ENCODE measurements at regions not wholly inside any gene's neighbourhood (a gene's known extent, or its start where the extent isn't known, plus 50 kb on each side); places are given as distances from the start of the nearest gene placed in this dataset.

- DNase-seq = no peak
Observed at GRCh38 chr16:6558661-6559060, 774.0 kb upstream of the RBFOX1 start.

DNA sequence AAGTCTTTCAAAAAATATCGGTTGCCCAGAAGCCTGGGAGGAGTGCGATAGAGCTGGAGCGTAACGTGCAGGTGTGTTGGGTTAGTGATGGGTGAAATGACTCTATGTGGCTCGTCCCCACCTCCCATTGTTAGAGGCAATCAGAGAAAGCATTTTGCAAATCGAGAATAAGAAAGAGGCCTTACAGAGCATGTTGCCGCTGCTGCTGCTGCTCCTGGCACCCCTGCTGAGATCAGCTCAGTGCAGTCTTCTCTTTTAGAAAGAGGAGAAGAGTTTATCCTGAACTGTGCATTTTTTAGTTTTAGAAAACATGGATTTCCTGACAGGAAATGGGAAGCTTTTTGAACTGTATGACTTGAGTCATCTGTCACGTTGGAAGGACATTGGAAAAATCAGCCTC is 774.5 kb upstream of the RBFOX1 start:
- no peak for DNase-seq

DNA sequence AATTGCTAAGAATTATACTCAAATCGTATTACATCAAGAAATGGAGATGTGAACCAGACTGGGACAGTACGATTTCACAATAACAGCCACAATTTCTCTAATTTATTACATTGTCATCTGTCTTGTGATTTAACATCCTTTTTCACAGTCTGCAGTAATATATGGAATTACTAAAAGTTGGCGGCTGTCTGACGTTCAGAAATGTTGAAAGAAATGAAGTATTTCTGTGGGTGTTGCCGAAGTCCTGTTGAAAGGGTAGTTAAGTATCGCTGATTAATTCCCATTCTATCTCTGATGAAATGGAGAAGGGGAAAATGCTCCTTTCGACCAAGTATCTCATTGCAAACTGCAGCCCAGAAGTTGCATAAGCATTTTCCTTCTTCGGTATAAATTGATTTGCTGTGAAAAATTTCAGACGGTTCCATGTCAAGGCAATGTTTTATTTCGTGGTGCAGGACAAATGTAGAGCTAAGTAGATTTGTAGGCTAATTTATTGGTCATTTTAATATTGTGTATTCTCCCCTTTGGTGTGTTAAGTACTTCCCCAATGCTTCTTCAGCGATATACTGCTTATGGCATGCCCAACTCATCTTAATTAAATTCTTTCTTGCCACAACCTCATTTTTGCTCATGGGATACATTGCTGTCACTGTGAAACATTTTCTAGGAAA is 775.2 kb upstream of the RBFOX1 start:
- DNase-seq = no peak

DNA sequence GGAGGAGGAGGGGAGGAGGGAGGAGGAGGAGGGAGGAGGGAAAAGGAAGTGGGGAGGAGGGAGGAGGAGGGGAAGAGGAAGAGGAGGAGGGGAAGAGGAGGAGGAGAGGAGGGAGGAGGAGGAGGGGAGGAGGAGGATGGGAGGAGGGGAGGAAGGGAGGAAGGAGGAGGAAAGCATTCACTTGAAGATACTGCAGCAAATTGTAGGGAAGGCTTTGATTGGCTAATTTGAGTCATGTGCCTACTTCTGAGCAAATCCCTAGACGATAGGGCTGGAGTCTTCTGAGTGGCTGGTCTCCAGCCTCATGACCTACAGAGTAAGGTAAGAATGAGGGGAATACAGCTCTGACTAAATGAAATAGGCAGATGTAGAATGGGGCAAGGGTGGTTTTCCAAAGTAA is 783.2 kb upstream of the RBFOX1 start:
- DNase-seq = no peak

DNA sequence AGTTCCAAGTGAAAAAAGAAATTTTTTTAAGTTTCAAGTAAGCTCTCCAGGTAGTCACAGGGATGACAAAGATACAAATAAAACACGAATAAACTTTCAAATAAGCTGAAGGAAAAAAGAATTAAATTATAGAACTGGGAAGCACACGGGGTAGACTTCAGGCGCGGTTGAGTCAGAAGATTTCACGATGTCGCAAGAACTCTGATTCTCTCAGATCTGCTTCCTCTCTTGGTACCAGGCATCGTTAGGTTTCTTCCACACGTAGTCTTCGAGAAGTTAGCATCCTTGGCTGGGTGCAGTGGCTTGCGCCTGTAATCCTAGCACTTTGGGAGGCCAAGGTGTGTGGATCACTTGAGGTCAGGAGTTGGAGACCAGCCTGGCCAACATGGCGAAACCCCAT is 784.1 kb upstream of the RBFOX1 start:
- no peak for DNase-seq

DNA sequence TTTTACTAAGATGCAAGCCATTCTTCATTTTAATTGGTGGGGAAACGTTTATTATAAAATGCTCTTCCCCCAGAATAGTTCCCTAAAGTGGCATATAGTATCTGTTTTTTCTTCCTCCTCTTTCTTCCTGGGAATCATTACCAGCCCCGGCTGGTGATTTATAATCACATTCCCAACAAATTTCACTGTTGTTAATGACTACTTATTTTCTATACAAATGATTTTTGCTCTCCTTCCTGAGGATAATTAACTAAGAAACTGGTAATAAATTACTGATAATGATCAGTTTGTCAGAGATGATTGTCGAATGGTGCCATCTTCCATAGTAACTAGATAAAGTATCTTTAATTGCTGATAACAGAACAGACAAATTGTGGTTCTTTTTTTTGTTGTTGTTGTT is 785.5 kb upstream of the RBFOX1 start:
- DNase-seq = no peak

- DNase-seq = no peak
Observed at GRCh38 chr16:6545329-6545728, 787.3 kb upstream of the RBFOX1 start.

DNA sequence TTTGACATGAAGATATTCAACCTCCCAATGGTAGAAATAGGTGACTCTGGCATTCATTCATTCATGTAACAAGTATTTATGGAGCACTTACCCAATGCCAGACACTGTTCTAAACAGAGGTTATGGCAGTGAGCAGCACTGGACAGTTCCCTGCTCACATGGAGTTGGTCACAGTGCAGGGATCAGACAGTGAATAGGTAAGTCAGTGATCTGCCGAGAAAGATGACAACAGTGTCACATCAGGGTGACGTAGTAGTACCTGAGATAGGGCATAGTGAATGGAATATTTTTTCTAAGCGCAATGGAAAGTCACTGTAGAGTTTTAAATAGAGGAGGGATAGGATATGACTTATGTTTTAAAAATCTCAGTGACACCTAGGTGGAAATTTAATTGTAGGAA is 791.4 kb upstream of the RBFOX1 start:
- DNase-seq = no peak

- no peak for DNase-seq
Observed at GRCh38 chr16:6536411-6536810, 796.2 kb upstream of the RBFOX1 start.

DNA sequence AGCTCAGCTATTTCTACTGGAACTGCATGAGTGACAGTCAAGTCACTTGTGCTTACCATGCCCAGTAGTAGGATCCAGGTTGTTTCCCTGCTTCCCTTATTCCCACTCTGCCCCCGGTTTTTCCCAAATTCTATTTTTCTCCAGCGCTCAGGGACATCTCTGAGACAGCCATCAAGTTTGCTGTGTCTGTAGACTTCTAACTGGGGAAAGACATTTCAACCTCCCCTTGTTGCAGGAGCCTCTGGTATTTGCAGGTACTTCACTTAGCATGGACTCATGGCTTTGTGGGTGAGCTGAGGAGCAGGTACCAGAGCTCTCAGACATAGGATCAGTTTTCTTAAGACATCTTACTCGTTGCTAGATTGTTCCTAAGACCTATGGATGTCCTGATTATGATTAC is 801.6 kb upstream of the RBFOX1 start:
- DNase-seq = no peak

- no peak for DNase-seq
Observed at GRCh38 chr16:6528217-6528616, 804.4 kb upstream of the RBFOX1 start.

DNA sequence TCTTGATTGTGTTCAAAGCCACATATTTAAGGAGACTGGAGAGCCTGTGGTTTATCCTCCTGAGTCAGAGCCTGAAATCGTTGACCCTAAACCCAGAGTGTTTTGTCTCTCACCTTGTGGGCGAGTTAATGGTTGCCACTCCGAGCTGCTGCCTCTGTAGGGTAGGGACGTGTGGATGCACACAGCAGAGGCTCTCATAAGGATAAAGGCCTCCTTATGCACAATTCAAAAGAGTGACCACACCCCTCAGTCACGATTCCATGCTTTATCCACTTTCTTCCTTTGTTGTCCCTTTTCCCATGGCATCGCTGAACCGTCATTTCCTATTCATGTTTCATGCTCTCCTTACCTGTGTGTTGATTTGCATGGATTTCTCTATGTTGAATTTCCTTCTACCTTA is 805.0 kb upstream of the RBFOX1 start:
- DNase-seq = no peak

- no peak for DNase-seq
Observed at GRCh38 chr16:6524501-6524900, 808.1 kb upstream of the RBFOX1 start.

- no peak for DNase-seq
Observed at GRCh38 chr16:6517020-6517720, 815.5 kb upstream of the RBFOX1 start.

- DNase-seq = no peak
Observed at GRCh38 chr16:6512512-6512911, 820.1 kb upstream of the RBFOX1 start.

DNA sequence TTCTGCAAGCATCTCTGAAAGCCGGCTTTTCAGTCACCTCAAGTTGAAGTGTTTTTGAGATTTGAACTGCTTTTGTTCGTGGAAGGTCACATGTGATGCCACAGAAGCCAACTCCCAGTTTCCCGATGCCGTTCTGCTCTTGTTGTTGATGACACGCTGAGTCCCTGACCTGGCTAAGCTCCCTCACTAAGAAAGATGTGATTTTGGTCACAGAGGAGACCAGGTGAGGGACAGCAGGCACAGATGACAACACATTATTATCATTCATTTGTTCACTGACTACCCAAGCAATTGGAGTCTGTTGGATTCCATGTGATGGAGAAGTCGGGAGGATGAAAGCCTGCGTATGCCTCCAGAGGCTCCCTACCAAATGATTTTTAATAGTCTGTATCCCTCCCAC is 822.4 kb upstream of the RBFOX1 start:
- no peak for DNase-seq

- no peak for DNase-seq
Observed at GRCh38 chr16:6499413-6499812, 833.2 kb upstream of the RBFOX1 start.

DNA sequence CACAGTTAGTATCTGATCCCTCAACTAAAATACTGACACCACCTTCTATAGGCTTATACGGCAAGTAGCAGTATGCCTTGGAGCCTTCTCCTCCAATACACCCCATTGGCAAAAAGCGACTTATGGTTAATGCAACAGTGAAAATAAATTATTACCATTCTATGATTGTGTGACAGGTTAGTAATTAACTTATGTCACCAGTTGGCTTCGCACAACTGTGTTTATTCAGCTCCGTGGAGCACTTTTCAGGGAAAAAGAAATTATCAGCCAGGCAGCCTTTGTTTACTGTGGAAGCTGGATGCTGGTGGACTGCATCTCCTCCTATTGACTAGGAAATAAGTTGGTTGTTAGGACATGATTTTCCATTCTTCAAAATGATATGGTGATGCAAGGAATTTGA is 833.8 kb upstream of the RBFOX1 start:
- DNase-seq = no peak

GRCh38 chr16:6496996-6497395 is 835.6 kb upstream of the RBFOX1 start:
- no peak for DNase-seq

DNA sequence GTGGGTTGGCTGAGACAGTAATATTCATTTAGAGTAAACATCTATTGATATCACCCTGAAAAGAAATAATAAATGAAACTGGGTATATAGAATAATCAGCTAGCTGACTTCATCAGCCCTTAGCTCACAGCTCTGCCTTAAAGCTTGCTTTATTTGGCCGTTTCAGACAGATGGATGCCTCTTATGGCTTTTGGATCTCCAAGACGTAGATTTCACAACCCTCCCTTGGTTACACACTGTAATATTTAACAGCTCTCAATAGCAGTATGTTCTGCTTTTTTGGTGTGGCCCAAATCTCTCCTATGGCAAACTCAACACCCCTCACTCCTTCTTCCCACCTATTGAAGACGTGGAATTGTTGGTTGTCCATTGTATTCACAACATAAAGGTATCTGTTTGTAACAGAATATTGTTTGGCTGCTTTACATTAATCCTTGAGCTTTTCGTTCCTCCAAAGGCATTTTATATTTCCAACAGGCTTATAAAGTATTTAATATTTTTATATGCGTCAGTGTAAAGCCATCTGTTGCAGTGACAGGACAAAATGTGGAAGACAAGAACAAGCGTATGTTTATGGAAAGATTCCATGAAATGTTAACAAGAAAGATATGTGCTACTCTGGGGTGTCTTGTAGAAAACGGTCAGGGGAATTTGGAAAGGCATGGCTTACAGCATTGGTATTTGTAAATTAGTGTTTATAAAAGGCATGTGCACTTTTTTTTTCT is 837.0 kb upstream of the RBFOX1 start:
- no peak for DNase-seq

DNA sequence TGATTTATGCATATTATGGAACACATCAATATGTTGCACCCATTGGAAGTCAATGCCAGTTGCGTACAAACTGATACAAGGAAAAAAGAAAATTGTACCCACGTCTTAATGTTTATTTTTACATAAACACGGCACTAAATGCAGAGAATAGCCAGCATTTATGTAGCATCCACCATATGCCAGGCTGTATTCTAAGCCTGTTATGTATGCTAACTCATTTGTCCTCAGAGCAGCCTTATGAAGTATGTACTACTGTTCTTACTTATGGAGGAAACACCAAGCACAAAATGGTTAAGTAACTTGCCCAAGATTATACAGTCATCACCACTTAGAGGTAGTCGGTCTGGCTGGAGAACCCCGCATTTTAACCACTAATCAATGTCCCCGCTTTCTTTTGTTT is 837.9 kb upstream of the RBFOX1 start:
- DNase-seq = no peak

GRCh38 chr16:6493555-6493954 is 839.1 kb upstream of the RBFOX1 start:
- no peak for DNase-seq

- DNase-seq = no peak
Observed at GRCh38 chr16:6492742-6493141, 839.9 kb upstream of the RBFOX1 start.

GRCh38 chr16:6484935-6485334 is 847.7 kb upstream of the RBFOX1 start:
- no peak for DNase-seq
